ENCODE measurements at regions not wholly inside any gene's neighbourhood (a gene's known extent, or its start where the extent isn't known, plus 50 kb on each side); places are given as distances from the start of the nearest gene placed in this dataset.

DNA sequence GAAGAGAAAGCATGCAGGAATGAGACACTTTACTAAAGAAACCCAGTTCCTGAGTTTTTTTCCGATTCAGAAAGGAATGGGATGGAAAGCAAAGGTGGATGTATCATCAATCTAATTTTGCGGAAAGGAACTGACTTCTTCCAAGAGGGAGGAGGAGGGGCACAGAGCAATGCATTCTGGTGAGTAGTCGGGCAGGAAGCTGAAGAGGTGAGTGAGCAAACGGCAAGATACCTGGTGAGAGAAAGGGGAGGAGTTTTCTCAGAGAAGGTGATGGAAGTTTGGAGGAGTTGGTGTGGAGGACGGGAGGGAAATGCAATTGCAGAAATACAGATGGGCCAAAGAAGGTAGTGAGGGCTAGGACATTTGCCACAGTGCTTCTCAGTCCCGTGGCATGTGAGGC is 713.2 kb downstream of the KCNJ2 start (continued):
- TF ChIP-seq, protein P1, sequence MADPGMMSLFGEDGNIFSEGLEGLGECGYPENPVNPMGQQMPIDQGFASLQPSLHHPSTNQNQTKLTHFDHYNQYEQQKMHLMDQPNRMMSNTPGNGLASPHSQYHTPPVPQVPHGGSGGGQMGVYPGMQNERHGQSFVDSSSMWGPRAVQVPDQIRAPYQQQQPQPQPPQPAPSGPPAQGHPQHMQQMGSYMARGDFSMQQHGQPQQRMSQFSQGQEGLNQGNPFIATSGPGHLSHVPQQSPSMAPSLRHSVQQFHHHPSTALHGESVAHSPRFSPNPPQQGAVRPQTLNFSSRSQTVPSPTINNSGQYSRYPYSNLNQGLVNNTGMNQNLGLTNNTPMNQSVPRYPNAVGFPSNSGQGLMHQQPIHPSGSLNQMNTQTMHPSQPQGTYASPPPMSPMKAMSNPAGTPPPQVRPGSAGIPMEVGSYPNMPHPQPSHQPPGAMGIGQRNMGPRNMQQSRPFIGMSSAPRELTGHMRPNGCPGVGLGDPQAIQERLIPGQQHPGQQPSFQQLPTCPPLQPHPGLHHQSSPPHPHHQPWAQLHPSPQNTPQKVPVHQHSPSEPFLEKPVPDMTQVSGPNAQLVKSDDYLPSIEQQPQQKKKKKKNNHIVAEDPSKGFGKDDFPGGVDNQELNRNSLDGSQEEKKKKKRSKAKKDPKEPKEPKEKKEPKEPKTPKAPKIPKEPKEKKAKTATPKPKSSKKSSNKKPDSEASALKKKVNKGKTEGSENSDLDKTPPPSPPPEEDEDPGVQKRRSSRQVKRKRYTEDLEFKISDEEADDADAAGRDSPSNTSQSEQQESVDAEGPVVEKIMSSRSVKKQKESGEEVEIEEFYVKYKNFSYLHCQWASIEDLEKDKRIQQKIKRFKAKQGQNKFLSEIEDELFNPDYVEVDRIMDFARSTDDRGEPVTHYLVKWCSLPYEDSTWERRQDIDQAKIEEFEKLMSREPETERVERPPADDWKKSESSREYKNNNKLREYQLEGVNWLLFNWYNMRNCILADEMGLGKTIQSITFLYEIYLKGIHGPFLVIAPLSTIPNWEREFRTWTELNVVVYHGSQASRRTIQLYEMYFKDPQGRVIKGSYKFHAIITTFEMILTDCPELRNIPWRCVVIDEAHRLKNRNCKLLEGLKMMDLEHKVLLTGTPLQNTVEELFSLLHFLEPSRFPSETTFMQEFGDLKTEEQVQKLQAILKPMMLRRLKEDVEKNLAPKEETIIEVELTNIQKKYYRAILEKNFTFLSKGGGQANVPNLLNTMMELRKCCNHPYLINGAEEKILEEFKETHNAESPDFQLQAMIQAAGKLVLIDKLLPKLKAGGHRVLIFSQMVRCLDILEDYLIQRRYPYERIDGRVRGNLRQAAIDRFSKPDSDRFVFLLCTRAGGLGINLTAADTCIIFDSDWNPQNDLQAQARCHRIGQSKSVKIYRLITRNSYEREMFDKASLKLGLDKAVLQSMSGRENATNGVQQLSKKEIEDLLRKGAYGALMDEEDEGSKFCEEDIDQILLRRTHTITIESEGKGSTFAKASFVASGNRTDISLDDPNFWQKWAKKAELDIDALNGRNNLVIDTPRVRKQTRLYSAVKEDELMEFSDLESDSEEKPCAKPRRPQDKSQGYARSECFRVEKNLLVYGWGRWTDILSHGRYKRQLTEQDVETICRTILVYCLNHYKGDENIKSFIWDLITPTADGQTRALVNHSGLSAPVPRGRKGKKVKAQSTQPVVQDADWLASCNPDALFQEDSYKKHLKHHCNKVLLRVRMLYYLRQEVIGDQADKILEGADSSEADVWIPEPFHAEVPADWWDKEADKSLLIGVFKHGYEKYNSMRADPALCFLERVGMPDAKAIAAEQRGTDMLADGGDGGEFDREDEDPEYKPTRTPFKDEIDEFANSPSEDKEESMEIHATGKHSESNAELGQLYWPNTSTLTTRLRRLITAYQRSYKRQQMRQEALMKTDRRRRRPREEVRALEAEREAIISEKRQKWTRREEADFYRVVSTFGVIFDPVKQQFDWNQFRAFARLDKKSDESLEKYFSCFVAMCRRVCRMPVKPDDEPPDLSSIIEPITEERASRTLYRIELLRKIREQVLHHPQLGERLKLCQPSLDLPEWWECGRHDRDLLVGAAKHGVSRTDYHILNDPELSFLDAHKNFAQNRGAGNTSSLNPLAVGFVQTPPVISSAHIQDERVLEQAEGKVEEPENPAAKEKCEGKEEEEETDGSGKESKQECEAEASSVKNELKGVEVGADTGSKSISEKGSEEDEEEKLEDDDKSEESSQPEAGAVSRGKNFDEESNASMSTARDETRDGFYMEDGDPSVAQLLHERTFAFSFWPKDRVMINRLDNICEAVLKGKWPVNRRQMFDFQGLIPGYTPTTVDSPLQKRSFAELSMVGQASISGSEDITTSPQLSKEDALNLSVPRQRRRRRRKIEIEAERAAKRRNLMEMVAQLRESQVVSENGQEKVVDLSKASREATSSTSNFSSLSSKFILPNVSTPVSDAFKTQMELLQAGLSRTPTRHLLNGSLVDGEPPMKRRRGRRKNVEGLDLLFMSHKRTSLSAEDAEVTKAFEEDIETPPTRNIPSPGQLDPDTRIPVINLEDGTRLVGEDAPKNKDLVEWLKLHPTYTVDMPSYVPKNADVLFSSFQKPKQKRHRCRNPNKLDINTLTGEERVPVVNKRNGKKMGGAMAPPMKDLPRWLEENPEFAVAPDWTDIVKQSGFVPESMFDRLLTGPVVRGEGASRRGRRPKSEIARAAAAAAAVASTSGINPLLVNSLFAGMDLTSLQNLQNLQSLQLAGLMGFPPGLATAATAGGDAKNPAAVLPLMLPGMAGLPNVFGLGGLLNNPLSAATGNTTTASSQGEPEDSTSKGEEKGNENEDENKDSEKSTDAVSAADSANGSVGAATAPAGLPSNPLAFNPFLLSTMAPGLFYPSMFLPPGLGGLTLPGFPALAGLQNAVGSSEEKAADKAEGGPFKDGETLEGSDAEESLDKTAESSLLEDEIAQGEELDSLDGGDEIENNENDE (IDR thresholded peaks at IDR 0.05; ENCODE audit: insufficient replicate concordance, low read length) = no peak
- TF ChIP-seq, protein P2, sequence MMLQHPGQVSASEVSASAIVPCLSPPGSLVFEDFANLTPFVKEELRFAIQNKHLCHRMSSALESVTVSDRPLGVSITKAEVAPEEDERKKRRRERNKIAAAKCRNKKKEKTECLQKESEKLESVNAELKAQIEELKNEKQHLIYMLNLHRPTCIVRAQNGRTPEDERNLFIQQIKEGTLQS (IDR thresholded peaks at IDR 0.05; ENCODE audit: insufficient read depth, low read depth, low read length) = no peak
- TF ChIP-seq SIX5 (IDR thresholded peaks at IDR 0.05; ENCODE audit: low read depth, low read length) = no peak
- no peak for TF ChIP-seq EP300 (IDR thresholded peaks at IDR 0.05; ENCODE audit: borderline replicate concordance in 1 of 2, low read depth in 2 of 2, low read length in 2 of 2)
- TF ChIP-seq NANOG (IDR thresholded peaks at IDR 0.05; ENCODE audit: insufficient read depth, low read depth, low read length, poor library complexity, severe bottlenecking) = no peak
- no peak for TF ChIP-seq KDM4A (IDR thresholded peaks at IDR 0.05; ENCODE audit: low read depth, low read length, severe bottlenecking)
- TF ChIP-seq POLR2AphosphoS5 (IDR thresholded peaks at IDR 0.05; ENCODE audit: low read depth, low read length) = no peak
- TF ChIP-seq POLR2A (IDR thresholded peaks at IDR 0.05; ENCODE audit: control extremely low read depth in 1 of 2, low read depth in 2 of 2, low read length in 2 of 2) = no peak
- no peak for TF ChIP-seq PHF8 (conservative IDR thresholded peaks at IDR 0.05; ENCODE audit: low read depth, low read length)
